Activated T-cell treated with anti-CD3 and anti-CD28 coated beads for 48 hours (primary cell): ENCODE measurements at regions not wholly inside any gene's neighbourhood (a gene's known extent, or its start where the extent isn't known, plus 50 kb on each side); places are given as distances from the start of the nearest gene placed in this dataset.

Experiments used
- DNase-seq: peaks from one replicate; pipeline ENCODE4 v3.0.0-alpha.2; 2020; ENCODE audit warnings: low read depth

- DNase-seq = no peak
These were observed 253.3 kb downstream of the ARL6IP6 start for GRCh38 chr2:152971685-152972084.

DNA sequence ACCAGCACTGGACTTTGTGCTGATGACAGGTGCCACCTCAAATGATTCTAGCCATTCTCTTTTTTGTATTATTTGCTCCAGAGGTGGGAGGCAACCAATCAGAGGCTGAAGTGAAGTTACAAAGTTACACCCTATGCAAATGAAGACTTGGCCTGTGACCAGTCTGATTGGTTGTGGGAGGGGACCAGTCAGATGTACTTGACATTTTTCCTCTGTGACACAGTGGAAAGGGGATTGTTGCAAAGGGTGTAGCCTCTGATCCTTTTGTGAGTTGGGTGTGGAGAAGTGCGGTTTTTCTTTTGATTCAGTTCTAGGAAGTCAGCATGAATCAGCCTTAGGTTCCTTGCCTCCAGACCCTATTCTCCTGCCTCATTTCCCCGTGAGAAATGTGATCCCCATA, 244.0 kb downstream of the ARL6IP6 start:
- DNase-seq = no peak

DNA sequence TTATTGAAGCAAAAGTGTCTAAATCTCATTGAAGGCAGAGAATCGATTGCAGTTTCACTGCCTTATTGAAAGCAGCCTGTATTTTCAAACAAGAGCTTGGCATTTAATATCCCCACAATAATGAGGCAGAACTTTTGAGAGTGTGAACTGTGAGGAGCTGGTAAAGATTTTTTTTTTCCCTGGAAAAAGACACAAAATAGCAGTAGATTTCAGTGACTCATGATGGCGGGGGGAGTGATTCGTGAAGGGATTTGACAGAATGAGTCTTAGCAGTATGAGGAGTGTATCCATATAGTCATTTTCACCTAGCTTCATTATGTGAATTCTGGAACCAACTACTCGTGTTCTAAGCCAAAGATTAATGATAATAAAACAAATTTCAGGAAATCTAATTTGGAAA, 242.9 kb downstream of the ARL6IP6 start:
- no peak for DNase-seq

DNA sequence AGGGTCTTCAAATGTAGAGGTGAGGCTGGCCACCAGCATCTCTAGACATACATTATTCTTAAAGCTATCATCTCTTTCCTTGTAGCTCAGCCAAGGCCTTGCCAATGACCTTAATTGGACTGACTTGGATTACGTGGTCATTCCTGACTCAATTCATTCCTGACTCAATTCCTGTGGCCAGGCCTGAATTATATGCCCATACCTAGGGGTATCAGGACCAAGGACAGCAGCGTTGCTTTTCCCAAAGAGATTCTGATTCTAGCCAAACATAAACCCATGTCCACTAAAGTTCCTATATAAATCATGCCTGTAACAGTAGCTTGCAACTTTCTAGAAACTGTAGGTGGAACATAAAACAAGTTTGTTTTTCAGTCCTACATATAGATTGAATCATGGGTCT, 231.7 kb downstream of the ARL6IP6 start:
- DNase-seq = no peak

GRCh38 chr2:152944099-152944498, 225.7 kb downstream of the ARL6IP6 start:
- no peak for DNase-seq

DNA sequence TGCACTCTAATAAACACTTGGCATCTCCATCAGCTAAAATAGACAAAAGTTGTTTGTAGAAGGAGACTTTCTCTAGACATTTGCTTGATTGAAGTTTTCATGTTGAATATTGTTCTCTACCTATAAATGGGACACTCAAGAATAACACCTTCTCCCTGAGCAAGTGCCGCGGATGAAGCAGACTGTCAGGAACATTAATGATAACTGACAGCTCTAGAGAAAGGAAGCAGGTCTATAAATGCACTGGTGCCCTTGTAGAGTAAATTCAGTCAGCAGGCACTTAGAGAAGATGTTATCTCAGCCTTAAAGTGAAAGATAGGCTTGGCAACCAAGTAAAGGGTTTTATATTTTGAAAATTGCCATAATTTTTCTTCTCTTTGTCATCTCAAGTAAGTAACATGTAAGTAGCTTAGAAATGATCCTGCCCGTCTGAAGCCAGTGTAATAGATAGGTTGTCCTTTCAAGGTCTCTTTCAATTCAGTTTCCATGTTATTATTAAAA, 224.6 kb downstream of the ARL6IP6 start:
- DNase-seq = no peak

DNA sequence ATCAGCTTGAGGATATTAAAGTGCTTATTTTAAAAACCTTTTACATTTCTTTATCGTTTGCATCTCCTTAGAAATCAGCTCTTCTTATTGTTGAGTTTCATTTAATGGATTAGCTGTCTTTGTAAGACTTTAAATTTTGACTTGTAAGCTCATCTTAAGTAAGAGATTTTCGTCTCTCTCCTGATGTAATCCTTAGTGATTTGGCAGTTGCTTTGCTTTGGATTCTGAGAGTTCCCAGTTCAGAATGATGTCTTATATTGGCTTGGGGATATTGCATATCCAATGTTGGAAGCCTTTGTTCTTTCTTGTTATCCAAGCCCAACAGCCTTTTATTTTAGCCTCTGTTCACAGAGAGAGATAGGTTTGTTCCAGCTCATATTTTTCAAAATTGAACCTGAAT, 212.1 kb downstream of the ARL6IP6 start:
- no peak for DNase-seq

GRCh38 chr2:152929628-152930027, 211.2 kb downstream of the ARL6IP6 start:
- no peak for DNase-seq

DNA sequence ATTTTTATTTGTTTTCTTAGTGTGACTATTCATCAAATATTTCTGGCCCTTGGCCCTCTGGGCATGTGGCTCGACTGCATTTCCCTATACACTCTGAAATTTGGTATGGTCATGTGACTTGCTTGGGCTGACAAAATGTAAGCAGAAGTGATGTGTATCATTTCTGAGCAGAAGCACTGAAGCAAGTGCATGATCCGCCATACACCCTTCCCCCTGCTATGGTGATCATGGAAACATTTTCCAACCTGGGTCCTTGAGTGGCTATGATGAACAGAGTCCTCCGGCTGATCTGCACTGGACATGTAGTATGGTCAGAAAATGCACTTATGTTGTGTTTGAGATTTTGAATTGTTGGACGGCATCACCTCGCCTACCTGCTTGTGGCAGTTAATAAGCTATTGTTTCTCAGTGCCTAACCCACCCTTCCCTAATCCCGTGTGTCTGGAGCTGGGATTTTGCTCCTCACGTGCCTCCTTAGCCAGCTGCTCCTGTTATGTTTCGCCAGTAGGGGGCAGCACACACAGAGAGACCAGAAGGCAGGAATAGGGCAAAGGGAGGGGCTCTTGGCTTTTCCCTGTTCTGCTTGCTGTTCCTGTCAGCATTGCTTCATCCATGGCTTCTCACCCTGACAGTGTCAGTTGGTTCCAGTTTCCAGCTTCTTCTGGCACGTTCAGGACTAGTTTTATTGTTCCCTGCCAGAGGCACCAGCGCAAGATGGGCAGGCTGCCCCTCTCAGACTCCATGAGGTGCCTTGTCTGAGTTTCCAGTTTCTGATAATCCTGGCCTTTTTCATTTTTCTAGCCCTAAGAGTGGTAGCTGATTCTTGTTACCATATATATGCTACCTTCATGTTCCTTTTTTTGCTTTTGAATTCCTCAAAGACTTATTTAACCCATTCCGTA, 207.4 kb downstream of the ARL6IP6 start:
- DNase-seq = peak; percentile 35

- DNase-seq = no peak
These were observed 206.3 kb downstream of the ARL6IP6 start for GRCh38 chr2:152924722-152925121.

DNA sequence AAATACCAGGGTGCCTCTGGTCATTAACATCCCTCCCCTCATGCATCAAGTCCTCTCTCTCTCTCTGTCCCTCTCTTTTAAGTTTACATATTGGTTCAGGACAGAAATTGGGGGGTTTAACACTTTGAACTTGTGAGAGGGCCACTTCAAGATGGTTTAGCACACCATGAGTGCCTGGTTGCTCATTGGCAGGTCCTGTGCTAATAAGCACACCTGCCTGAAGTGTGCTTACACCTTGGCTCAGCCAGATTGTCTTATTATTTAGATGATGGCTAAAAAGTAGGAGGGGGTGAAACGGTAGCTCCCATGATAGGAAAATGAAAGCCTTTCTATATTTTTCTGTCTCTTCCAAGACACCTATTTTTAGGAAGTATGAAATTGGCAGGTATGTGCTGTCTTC, 205.8 kb downstream of the ARL6IP6 start:
- no peak for DNase-seq

DNA sequence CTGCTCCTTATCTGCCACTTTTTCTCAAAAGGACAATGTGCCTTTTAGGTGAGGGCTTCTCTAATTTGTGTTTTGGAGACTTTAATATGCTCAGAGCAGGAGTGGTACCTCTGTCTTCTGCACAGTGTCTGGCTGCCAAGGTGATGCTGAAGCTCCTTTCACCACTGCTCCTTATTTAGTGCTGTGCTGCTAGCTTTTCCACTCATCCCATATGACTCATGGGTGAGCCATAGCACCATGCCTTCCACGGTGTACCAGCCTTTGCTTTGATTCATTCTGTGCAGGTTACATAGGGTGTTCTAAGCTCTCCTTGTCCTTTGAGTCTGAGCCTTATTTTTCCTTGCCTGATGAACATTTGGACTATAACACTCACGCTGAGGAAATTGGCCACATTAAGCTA, 202.4 kb downstream of the ARL6IP6 start:
- no peak for DNase-seq

DNA sequence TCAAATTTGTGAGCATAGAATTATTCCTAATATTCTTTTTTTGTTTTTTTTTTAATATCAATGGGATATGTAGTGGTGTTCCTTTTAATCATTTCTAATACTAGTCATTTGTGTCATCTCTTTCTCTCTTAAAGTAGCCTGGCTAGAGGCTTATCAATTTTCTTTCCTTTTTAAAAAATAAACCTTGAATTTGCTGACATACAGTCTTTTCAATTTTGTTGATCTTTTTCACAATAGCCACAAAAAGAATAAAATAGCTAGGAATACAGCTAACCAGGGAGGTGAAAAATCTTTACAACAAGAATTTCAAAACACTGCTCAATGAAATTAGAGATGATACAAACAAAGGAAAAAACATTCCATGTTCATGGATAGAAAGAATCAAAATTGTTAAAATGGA, 192.6 kb downstream of the ARL6IP6 start:
- DNase-seq = no peak

DNA sequence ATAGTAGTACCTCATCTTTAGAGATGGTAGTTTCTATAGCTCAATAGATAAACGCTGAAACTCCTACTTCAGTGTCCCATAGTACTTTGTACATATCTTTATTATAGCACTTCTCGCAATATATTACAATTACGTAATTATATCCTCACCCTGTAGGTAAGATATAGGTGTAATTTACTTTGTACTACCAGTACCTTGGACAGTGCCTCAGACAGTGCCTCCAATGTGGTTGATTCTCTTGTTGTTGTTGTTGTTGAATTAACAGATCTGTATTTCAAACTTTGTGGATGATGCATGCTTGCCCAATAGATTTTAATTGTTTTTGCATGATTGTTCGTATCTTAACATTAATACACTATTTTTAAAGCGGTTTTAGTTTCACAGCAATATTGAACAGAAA, 188.6 kb downstream of the ARL6IP6 start:
- DNase-seq = no peak

- DNase-seq = no peak
These were observed 175.6 kb downstream of the ARL6IP6 start for GRCh38 chr2:152894051-152894450.

- DNase-seq = no peak
These were observed 172.3 kb downstream of the ARL6IP6 start for GRCh38 chr2:152890736-152891135.

DNA sequence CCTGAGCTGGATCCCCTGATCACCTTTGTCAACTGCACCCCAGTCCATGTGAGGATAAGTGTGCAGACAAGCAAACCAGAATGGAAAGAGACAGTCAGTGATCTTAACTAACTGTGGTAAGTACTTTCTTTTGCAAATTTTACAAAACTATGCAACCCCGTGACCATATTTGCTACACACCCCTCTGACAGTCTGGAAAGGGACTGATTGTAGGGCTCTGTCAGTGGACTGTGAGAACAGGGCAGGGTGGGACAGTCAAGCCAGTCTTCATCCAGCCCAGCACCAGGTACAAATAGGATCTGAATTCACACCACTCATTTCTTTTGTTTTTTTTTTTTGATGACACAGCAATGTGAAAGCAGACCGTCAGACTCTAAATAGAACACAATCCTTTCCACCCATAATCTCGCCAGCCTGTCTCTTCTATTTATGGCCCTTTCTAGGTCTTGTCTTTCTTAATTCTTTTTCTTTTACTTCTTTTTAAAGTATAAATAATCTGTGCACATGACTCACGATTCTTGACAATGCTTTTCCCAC, 165.6 kb downstream of the ARL6IP6 start:
- no peak for DNase-seq

- DNase-seq = no peak
These were observed 163.1 kb downstream of the ARL6IP6 start for GRCh38 chr2:152881527-152881926.

DNA sequence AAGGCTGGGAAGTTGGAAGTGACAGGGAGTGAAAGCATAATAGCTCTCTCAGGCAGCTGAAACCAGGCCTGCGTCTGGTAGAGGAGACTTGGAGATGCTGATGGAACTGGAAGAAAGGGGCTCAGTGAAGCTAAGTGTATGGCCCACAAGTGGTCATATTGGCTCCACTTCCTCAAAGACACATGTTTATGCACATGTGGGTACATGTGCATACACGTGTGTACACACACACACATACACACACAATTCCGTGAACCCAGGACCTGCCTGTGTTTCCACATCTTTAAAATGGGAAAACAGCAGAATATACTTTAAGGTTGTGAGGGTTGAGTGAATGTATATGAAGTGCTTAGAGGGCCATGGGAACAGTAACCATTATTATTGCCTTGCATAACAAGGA, 160.9 kb downstream of the ARL6IP6 start:
- no peak for DNase-seq

- no peak for DNase-seq
These were observed 157.6 kb downstream of the ARL6IP6 start for GRCh38 chr2:152875701-152876695.

GRCh38 chr2:152874955-152875354, 156.5 kb downstream of the ARL6IP6 start:
- DNase-seq = no peak

DNA sequence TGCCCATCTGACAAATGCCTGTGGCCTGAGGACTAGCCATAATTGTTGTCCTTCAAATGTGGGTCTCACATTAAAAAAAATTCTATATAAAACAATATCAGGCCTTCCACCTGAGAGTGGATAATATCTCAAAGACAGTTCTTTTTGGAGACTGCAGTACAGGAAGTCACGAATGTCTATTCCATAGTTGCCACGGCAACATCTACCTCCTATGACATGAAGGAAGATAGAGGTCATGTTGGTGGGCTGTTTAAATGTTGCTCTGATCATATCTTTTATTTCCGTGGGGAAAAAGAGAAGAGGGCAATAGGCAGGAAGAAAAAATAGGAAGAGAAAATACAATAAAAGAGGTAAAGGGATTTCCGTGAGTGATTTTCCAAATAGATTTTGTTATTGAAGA, 151.8 kb downstream of the ARL6IP6 start:
- DNase-seq = no peak
